ENCODE measurements at regions not wholly inside any gene's neighbourhood (a gene's known extent, or its start where the extent isn't known, plus 50 kb on each side); places are given as distances from the start of the nearest gene placed in this dataset.

DNA sequence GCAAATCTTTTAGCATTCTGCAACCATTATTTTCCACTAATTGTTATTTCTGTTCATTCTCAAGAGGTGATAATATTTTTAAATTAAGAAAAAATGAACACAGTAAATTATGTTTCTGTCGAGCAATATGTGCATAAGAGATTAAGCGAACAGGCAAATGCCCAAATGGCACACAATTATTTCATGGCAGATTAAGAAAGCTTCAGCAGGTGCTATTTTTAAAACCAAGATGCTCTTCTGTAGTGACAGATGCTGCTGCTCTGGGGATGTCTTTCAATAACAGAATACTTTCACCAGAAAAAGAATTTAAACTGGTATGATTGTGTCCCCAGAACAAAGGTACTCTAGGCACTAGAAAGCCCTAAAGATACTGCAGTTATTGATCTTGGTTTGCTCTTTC lies 412.7 kb upstream of the SORCS1 start:
- Histone ChIP-seq H3K4me1 (ENCODE audit: insufficient read depth, low read length, severe bottlenecking) (no peaks in the 10 kb centered on the region), H3K36me3 (ENCODE audit: insufficient read depth, low read length) (no peaks in the 10 kb centered on the region), H3K27ac (ENCODE audit: low read depth, low read length, poor library complexity, severe bottlenecking) (no peak overlapping the region), H3K27me3 (ENCODE audit: insufficient read depth, low read length) (no peaks in the 10 kb centered on the region), H4K20me1 (ENCODE audit: insufficient read depth, low read length) (no peaks in the 10 kb centered on the region), H3K9me2 (ENCODE audit: low read depth, low read length) (no peaks in the 10 kb centered on the region), H3K79me2 (ENCODE audit: insufficient read depth, low read length) (no peaks in the 10 kb centered on the region), H2AFZ (ENCODE audit: low read length) (no peak overlapping the region), H3K9ac (ENCODE audit: low read length) (no peak overlapping the region), H3K9me3 (ENCODE audit: low read length) (no peaks in the 10 kb centered on the region), H3K4me3 (ENCODE audit: low read depth, low read length, poor library complexity, severe bottlenecking) (no peak overlapping the region), H3F3A (ENCODE audit: insufficient read depth, low read length) (no peaks in the 10 kb centered on the region), H3K4me2 (ENCODE audit: low read length) (no peak overlapping the region)
- TF ChIP-seq, protein P1, sequence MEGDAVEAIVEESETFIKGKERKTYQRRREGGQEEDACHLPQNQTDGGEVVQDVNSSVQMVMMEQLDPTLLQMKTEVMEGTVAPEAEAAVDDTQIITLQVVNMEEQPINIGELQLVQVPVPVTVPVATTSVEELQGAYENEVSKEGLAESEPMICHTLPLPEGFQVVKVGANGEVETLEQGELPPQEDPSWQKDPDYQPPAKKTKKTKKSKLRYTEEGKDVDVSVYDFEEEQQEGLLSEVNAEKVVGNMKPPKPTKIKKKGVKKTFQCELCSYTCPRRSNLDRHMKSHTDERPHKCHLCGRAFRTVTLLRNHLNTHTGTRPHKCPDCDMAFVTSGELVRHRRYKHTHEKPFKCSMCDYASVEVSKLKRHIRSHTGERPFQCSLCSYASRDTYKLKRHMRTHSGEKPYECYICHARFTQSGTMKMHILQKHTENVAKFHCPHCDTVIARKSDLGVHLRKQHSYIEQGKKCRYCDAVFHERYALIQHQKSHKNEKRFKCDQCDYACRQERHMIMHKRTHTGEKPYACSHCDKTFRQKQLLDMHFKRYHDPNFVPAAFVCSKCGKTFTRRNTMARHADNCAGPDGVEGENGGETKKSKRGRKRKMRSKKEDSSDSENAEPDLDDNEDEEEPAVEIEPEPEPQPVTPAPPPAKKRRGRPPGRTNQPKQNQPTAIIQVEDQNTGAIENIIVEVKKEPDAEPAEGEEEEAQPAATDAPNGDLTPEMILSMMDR (IDR thresholded peaks at IDR 0.05; ENCODE audit: low read length): no peak

DNA sequence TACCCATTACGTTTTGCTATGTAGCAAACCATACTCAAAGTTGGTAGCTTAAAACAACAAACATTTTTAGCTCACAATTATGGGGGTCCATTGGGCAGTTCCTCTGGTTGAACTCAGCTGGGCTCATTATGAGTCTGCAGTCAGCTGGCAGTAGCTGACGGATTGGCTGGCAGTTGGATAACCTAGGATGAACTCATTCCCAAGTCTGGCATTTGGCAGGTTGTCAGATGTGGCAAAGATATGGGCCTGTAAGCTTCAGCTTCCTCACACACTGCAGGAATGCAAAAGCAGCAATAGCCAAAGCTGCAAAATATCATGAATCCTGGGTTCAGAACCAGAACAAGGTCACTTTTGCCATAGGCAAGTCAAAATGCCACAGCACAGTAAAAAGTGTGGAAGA lies 412.2 kb upstream of the SORCS1 start:
- no peak overlapping the region for H3K4me2 ChIP-seq (ENCODE audit: low read length)
- no peaks in the 10 kb centered on the region for H3K79me2 ChIP-seq (ENCODE audit: insufficient read depth, low read length)
- no peaks in the 10 kb centered on the region for H4K20me1 ChIP-seq (ENCODE audit: insufficient read depth, low read length)
- no peaks in the 10 kb centered on the region for H3K27me3 ChIP-seq (ENCODE audit: insufficient read depth, low read length)
- H3K36me3 ChIP-seq (ENCODE audit: insufficient read depth, low read length): no peaks in the 10 kb centered on the region
- H3K9me3 ChIP-seq (ENCODE audit: low read length): no peaks in the 10 kb centered on the region
- no peak overlapping the region for H3K27ac ChIP-seq (ENCODE audit: low read depth, low read length, poor library complexity, severe bottlenecking)
- no peak for TF ChIP-seq EZH2 (IDR thresholded peaks at IDR 0.05; ENCODE audit: borderline replicate concordance, low read length)
- TF ChIP-seq, protein P1 (IDR thresholded peaks at IDR 0.05; ENCODE audit: low read length): no peak
- H3K9me2 ChIP-seq (ENCODE audit: low read depth, low read length): no peaks in the 10 kb centered on the region
- H3K9ac ChIP-seq (ENCODE audit: low read length): no peak overlapping the region
- no peaks in the 10 kb centered on the region for H3F3A ChIP-seq (ENCODE audit: insufficient read depth, low read length)
- H2AFZ ChIP-seq (ENCODE audit: low read length): no peak overlapping the region
- H3K4me3 ChIP-seq (ENCODE audit: low read depth, low read length, poor library complexity, severe bottlenecking): no peak overlapping the region
- H3K4me1 ChIP-seq (ENCODE audit: insufficient read depth, low read length, severe bottlenecking): no peaks in the 10 kb centered on the region

DNA sequence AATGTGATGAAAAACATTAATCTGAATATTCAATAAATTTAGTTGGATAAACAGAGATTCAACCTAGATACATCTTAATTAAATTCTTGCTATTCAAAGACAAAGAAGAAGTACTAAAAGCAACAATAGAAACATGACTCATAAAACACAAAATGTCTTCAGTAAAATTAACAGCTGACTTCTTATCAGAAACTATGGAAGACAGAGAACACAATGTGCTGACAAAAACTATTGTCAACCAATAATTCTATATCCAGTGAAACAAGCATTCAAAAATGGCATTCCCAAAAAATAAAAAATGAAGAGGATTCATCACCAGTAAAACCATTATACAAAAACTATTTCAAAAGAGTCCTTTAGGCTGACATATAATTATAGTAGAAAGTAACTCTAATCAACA lies 400.5 kb upstream of the SORCS1 start:
- Histone ChIP-seq H3K4me1 (ENCODE audit: insufficient read depth, low read length, severe bottlenecking) (no peaks in the 10 kb centered on the region), H3K9me3 (ENCODE audit: low read length) (no peaks in the 10 kb centered on the region), H3K4me3 (ENCODE audit: low read depth, low read length, poor library complexity, severe bottlenecking) (no peak overlapping the region), H3K9me2 (ENCODE audit: low read depth, low read length) (no peaks in the 10 kb centered on the region), H4K20me1 (ENCODE audit: insufficient read depth, low read length) (no peaks in the 10 kb centered on the region), H3K27ac (ENCODE audit: low read depth, low read length, poor library complexity, severe bottlenecking) (no peak overlapping the region), H3K4me2 (ENCODE audit: low read length) (no peak overlapping the region), H2AFZ (ENCODE audit: low read length) (no peak overlapping the region), H3F3A (ENCODE audit: insufficient read depth, low read length) (no peaks in the 10 kb centered on the region), H3K79me2 (ENCODE audit: insufficient read depth, low read length) (no peaks in the 10 kb centered on the region), H3K36me3 (ENCODE audit: insufficient read depth, low read length) (no peaks in the 10 kb centered on the region), H3K9ac (ENCODE audit: low read length) (no peak overlapping the region), H3K27me3 (ENCODE audit: insufficient read depth, low read length) (no peaks in the 10 kb centered on the region)
- TF ChIP-seq EZH2 (IDR thresholded peaks at IDR 0.05; ENCODE audit: borderline replicate concordance, low read length): no peak
- TF ChIP-seq, protein P1 (IDR thresholded peaks at IDR 0.05; ENCODE audit: low read length): no peak

All from OCI-LY1 (cell line).